ENCODE measurements at regions not wholly inside any gene's neighbourhood (a gene's known extent, or its start where the extent isn't known, plus 50 kb on each side); places are given as distances from the start of the nearest gene placed in this dataset.

- Histone ChIP-seq H3K4me1 (ENCODE audit: control insufficient read depth, insufficient read depth, low read length) (no peaks in the 10 kb centered on the region), H3K9ac (ENCODE audit: control insufficient read depth, insufficient read depth, low read length) (no peak overlapping the region), H3K27me3 (replicated peaks in 1 of 2; ENCODE audit: control insufficient read depth in 2 of 2, insufficient read depth in 2 of 2, low read length in 1 of 2) (peaks cover 0 to 3% of the 10 kb centered on the region in 2 experiments; a peak in 3 of 4 replicates), H3K4me2 (ENCODE audit: control insufficient read depth, insufficient read depth) (no peak overlapping the region), H4K20me1 (ENCODE audit: control insufficient read depth, insufficient read depth) (no peaks in the 10 kb centered on the region), H3K36me3 (ENCODE audit: control insufficient read depth in 2 of 2, insufficient read depth in 2 of 2, low read length in 1 of 2) (no peaks in the 10 kb centered on the region), H3K79me2 (ENCODE audit: control insufficient read depth, insufficient read depth, low read length) (no peaks in the 10 kb centered on the region), H3K27ac (ENCODE audit: control insufficient read depth, insufficient read depth) (no peak overlapping the region), H2AFZ (ENCODE audit: control insufficient read depth, low read depth, low read length) (no peak overlapping the region), H3K9me3 (replicated peaks; ENCODE audit: control insufficient read depth, insufficient read depth, low read length) (no peaks in the 10 kb centered on the region; the same call in 2 of the 3 replicates), H3K4me3 (no peak overlapping the region)
- no peak for TF ChIP-seq POLR2A (IDR thresholded peaks at IDR 0.05; ENCODE audit: low read depth, low read length)
- TF ChIP-seq ELK1 (IDR thresholded peaks at IDR 0.05; ENCODE audit: low read depth, low read length): no peak
- no peak for TF ChIP-seq BCL3 (IDR thresholded peaks at IDR 0.05; ENCODE audit: borderline replicate concordance, insufficient read depth, low read depth, low read length, poor library complexity, severe bottlenecking)
- ChIA-PET CTCF (interaction anchor here (1.1 kb wide), 1 partner anchor 311 kb away, joined by 3 read pairs; no protein-coding TSS in a partner anchor), SMC1A (ENCODE audit: uncharacterized antibody, unreplicated experiment) (interaction anchor here (0.9 kb wide), 1 partner anchor 9 kb away, joined by 3 read pairs; no protein-coding TSS in a partner anchor), RAD21 (ENCODE audit: unreplicated experiment) (interaction anchor here (0.7 kb wide), 1 partner anchor 412 kb away, joined by 3 read pairs; no protein-coding TSS in a partner anchor), POLR2A (no interaction called here)
- FAIRE-seq (no peak), ATAC-seq (no peak), DNase-seq (ENCODE audit: low read depth, low spot score) (no peak)
- no TSS peak for BruUV-seq (replicated peaks)
- in situ Hi-C loops (cut with MboI) (no loop called here), intact Hi-C loops (cut with micrococcal nuclease; ENCODE audit: unreplicated experiment) (no loop called here)
- 55% methylated on average over 14 of the region's 14 CpGs for WGBS (ENCODE audit: insufficient coverage, insufficient replicate concordance, low lambda C conversion rate, missing lambda C conversion rate)
These were observed 95.9 kb upstream of the ZFHX3 start for GRCh38 chr16:73143576-73144422.
